Activated CD4-positive, alpha-beta memory T cell treated with anti-CD3 and anti-CD28 coated beads for 36 hours (primary cell): ENCODE measurements at regions not wholly inside any gene's neighbourhood (a gene's known extent, or its start where the extent isn't known, plus 50 kb on each side); places are given as distances from the start of the nearest gene placed in this dataset.
"Not testable (repeated sequence)": the region's sequence is repeated elsewhere in the genome, so short reads cannot be mapped to it uniquely, and the experiment has no call there.

Source experiments
- CTCF ChIA-PET: fragments of 350-600 bp; sonication (Branson Sonifier 250); formaldehyde crosslinking; loops from one replicate; lab custom pipeline; 2021; ENCODE audit warnings: antibody characterized with exemption, inconsistent platforms; lab: Charles Lee
- POLR2A ChIA-PET: fragments of 350-600 bp; sonication (Branson Sonifier 250); formaldehyde crosslinking; loops from one replicate; lab custom pipeline; 2021; ENCODE audit warnings: antibody characterized with exemption; lab: Charles Lee
- DNase-seq: peaks from one replicate; pipeline ENCODE4 v3.0.0-alpha.2; 2020
- H3K27ac Mint-ChIP-seq: one replicate; pipeline ENCODE4 v1.8.0; 2021; ENCODE audit warnings: mixed read lengths
- H3K27me3 Mint-ChIP-seq: one replicate; pipeline ENCODE4 v1.8.0; 2021; ENCODE audit warnings: mixed read lengths
- H3K36me3 Mint-ChIP-seq: one replicate; pipeline ENCODE4 v1.8.0; 2021; ENCODE audit warnings: mixed read lengths
- H3K4me1 Mint-ChIP-seq: one replicate; pipeline ENCODE4 v1.8.0; 2021; ENCODE audit warnings: low read depth, mixed read lengths
- H3K4me3 Mint-ChIP-seq: one replicate; pipeline ENCODE4 v1.8.0; 2021; ENCODE audit warnings: mild to moderate bottlenecking, mixed read lengths
- H3K9me3 Mint-ChIP-seq: one replicate; pipeline ENCODE4 v1.8.0; 2021; ENCODE audit warnings: mixed read lengths
- intact Hi-C: fragments of 100-400 bp; cut with micrococcal nuclease; formaldehyde crosslinking; loops from one replicate; pipeline ENCODE4 v1.15.1; 2023

DNA sequence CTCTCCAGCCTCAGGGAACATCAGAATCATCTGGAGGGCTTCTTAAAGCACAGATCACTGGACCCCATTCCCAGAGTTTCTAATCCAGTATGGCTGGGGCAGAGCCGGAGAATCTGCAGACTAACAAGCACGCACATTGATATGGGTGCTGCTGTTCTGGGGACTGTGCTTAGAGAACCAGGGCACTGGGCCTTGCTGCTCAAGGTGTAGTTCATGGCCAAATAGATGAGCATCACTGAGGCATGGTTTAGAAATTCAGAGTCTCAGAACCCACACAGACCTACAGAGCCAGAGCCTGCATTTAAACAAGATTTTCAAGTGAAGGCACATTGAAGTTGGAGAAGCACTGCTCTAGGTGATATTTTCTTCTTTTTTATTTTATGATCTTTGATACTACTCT is 376.8 kb upstream of the PHF14 start:
- intact Hi-C loops, result no loop called here
- Mint-ChIP-seq H3K27ac (no peak overlapping the region), H3K9me3 (no peaks in the 10 kb centered on the region), H3K27me3 (no peaks in the 10 kb centered on the region), H3K4me1 (no peaks in the 10 kb centered on the region), H3K4me3 (no peak overlapping the region), H3K36me3 (no peaks in the 10 kb centered on the region)
- ChIA-PET POLR2A (no interaction called here), CTCF (no interaction called here)
- DNase-seq, result no peak

DNA sequence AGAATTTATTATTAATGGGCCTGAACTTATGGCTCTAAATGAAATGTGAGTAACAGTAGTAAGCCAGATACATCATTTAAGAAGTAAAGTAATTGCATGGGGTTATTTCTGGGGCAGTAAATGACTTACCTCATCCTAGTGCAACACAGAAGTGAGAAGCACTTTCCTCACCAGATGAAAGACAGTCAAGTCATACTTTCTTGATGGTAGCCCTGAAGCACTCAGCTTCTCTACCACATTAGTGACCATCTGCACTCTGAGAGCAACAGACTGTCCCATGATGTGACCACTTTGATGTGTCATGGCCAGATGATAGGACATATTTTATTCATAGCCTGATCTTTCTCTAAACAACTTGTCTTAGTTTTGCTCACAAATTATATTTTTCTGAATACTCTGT is 369.5 kb upstream of the PHF14 start:
- no peaks in the 10 kb centered on the region for H3K27me3 Mint-ChIP-seq
- ChIA-PET POLR2A (no interaction called here), CTCF (no interaction called here)
- intact Hi-C loops, result no loop called here
- no peak overlapping the region for H3K27ac Mint-ChIP-seq
- no peak for DNase-seq
- no peaks in the 10 kb centered on the region for H3K4me1 Mint-ChIP-seq
- no peaks in the 10 kb centered on the region for H3K36me3 Mint-ChIP-seq
- H3K9me3 Mint-ChIP-seq, result no peaks in the 10 kb centered on the region
- no peak overlapping the region for H3K4me3 Mint-ChIP-seq

DNA sequence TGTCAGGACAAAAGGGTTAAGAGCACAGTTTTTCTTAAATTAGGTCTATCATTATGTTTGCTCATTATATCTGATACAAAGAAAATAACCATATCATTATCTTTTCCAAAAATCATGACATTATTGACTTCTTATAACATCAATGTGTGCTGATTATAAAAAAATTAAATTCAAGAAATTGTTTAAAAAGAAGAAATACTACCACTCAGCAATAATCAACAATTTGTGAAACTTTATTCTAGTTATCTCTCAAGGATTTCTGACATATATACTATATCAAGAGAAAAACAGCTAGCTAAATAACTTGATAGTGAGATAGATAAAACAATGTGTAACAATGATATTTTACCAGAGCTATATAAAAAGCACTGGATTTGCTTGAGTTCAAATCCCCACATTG is 360.7 kb upstream of the PHF14 start:
- Mint-ChIP-seq H3K27ac (no peak overlapping the region), H3K36me3 (no peaks in the 10 kb centered on the region)
- CTCF ChIA-PET, result no interaction called here

DNA sequence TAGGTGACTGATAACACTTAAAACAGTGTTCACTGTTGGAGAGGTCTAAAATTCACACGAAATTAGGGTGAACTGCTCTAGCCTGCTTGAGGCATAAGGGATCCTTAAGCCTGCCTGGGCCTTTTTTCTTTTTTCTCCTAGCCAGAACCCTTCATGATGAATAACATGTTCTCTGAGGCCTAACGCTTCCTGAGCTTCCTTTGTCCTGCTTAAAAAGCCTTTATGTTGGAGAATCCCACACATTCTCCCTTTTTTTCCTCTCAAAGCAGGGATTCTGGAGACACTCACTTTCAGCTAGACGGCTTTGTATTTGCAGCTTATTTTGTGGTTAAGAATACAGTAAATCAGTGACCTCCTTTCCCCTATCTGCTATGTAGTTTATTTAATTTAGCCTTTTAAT is 354.7 kb upstream of the PHF14 start:
- ChIA-PET POLR2A (no interaction called here), CTCF (no interaction called here)
- Mint-ChIP-seq H3K9me3 (no peaks in the 10 kb centered on the region), H3K4me3 (no peak overlapping the region), H3K27ac (no peak overlapping the region), H3K36me3 (no peaks in the 10 kb centered on the region), H3K4me1 (no peaks in the 10 kb centered on the region), H3K27me3 (no peaks in the 10 kb centered on the region)
- intact Hi-C loops, result no loop called here
- DNase-seq, result no peak

More for the DNA sequence above, 360.7 kb upstream of the PHF14 start:
- H3K4me3 Mint-ChIP-seq, result no peak overlapping the region
- H3K9me3 Mint-ChIP-seq, result no peaks in the 10 kb centered on the region
- no peaks in the 10 kb centered on the region for H3K4me1 Mint-ChIP-seq
- DNase-seq, result no peak
- intact Hi-C loops, result no loop called here
- H3K27me3 Mint-ChIP-seq, result no peaks in the 10 kb centered on the region
- POLR2A ChIA-PET, result no interaction called here

DNA sequence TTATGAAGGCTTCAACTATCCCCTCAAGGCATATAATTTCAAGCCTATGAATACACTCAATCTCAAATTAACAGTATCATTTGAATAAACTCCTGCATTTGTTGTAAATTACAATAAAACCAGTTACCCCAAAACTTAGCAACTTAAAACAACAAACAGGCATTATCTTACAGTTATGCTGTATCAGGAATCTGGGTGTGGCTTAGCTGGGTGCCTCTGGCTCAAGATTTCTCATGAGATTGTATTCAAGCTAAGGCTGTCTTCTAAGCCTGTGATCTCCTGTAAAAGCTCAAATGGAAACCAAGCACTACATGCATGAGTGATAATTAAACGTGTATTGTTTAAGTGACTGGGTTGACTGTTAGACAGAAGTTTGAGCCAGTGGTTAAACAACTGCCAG is 341.0 kb upstream of the PHF14 start:
- Mint-ChIP-seq H3K9me3 (peaks cover 14% of the 10 kb centered on the region), H3K4me1 (no peaks in the 10 kb centered on the region), H3K27ac (no peak overlapping the region), H3K36me3 (no peaks in the 10 kb centered on the region), H3K27me3 (no peaks in the 10 kb centered on the region), H3K4me3 (no peak overlapping the region)
- intact Hi-C loops, result no loop called here
- no peak for DNase-seq
- POLR2A ChIA-PET, result no interaction called here
- CTCF ChIA-PET, result no interaction called here

DNA sequence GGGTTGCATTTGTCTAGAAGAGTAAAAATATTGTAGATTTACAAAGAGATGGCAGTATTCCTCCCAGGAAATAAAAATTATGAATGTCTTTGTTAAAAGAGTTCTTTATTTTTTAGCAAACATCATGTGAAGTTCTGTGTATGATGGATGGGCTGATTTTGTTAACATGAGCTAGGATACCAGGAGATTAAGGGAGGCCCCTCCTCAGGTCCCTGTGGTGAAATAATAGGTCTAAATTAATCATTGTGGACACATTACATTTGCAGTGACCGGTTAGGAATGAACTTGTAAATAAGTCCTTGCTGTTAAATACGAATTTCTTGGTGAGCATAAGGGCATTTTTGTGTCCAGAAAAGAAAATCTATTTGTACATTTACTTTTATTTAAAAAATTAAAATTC is 339.4 kb upstream of the PHF14 start:
- H3K36me3 Mint-ChIP-seq, result no peaks in the 10 kb centered on the region
- POLR2A ChIA-PET, result no interaction called here
- H3K27ac Mint-ChIP-seq, result no peak overlapping the region
- no peak for DNase-seq
- peaks cover 14% of the 10 kb centered on the region for H3K9me3 Mint-ChIP-seq
- no peak overlapping the region for H3K4me3 Mint-ChIP-seq
- H3K4me1 Mint-ChIP-seq, result no peaks in the 10 kb centered on the region
- CTCF ChIA-PET, result no interaction called here
- no peaks in the 10 kb centered on the region for H3K27me3 Mint-ChIP-seq
- intact Hi-C loops, result no loop called here

DNA sequence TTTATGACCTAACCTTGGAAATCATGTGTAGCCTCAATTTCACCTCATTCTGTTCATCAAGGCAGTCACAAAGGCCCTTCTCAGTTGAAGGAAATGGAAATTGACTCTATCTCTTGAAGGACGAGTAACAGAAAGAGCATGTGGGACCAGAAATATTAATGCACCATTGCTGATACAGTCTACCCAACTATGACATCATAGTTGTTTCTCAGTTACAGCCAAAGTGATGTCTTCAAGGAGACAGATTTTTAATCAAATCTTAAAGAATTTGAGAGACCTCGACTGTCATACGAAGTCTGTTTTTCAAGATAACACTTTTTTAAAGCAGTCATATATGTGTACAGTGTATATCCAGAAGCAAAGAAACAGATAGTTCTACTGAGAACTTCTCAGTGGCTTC is 335.7 kb upstream of the PHF14 start:
- Mint-ChIP-seq H3K9me3 (no peaks in the 10 kb centered on the region), H3K27me3 (no peaks in the 10 kb centered on the region), H3K4me1 (no peaks in the 10 kb centered on the region), H3K27ac (no peak overlapping the region), H3K4me3 (no peak overlapping the region), H3K36me3 (no peaks in the 10 kb centered on the region)
- CTCF ChIA-PET, result no interaction called here
- intact Hi-C loops, result no loop called here
- POLR2A ChIA-PET, result no interaction called here
- DNase-seq, result no peak

DNA sequence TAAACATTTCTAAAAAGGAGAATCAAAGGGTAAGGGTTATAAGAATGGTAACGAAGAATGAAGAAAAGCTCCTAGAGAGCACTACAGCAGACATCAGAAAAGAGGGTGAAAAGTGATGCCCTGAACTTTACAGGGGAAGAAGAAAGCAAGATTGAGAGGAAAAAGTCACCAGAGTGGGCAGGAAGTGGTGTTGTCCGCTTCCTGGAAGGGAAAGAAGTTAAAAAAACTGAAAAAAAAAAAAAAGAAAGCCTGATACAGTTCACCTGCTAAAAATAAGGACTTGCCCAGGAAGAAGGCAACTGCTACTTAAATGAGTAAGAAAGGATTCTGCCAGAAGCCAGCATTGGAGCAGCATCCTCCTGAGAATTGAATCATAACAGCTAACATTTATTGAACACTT is 330.1 kb upstream of the PHF14 start:
- H3K27ac Mint-ChIP-seq, result no peak overlapping the region
- H3K4me1 Mint-ChIP-seq, result peaks cover 6% of the 10 kb centered on the region
- H3K36me3 Mint-ChIP-seq, result no peaks in the 10 kb centered on the region
- POLR2A ChIA-PET, result no interaction called here
- CTCF ChIA-PET, result no interaction called here
- no peaks in the 10 kb centered on the region for H3K9me3 Mint-ChIP-seq
- DNase-seq, result no peak
- no peak overlapping the region for H3K4me3 Mint-ChIP-seq
- peaks cover 1% of the 10 kb centered on the region for H3K27me3 Mint-ChIP-seq
- intact Hi-C loops, result loop anchor here (5.0 kb wide), 1 partner anchor 244 kb away; no protein-coding TSS in a partner anchor

DNA sequence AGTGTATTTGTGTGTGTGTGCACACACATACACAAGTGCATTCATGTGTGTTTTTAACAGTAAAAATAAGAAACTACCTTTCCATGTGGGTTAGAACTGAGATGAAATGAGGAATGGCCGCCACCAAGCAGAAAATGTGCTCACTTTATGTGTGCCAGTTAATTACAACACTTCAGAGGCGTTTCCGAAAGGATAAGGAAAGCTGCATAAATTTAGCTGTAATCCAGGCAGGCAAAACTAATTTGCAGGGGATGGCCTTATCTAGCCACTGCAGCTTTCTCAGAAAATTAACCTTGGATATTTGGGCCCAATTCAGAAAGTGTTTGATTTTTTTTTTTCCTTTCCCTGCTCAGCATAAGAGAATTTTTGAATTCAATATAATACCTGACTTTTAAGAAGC is 328.8 kb upstream of the PHF14 start:
- ChIA-PET CTCF (interaction anchor here (0.7 kb wide), 1 partner anchor 70 kb away, joined by 4 read pairs; no protein-coding TSS in a partner anchor), POLR2A (no interaction called here)
- no peak overlapping the region for H3K4me3 Mint-ChIP-seq

DNA sequence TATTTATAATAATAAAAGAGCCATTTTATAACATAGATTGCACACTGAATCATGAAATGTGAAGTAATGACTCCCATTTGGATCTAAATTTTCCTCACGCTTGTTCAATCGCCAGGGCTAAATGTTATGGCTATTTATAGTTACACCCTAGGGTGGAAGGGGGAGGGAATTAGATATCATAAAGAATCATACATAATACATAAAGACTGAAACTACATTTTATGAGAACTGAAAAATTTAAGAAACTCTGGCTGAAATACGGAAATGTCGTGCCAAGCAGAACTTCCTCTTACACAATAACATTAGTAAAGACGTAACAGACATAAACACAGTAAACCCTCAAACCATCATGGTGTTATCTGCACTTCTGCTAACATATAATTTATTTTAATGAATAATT is 327.5 kb upstream of the PHF14 start:
- Mint-ChIP-seq H3K4me3 (no peak overlapping the region), H3K36me3 (no peaks in the 10 kb centered on the region), H3K4me1 (peaks cover 6% of the 10 kb centered on the region), H3K27ac (no peak overlapping the region), H3K9me3 (peaks cover 4% of the 10 kb centered on the region), H3K27me3 (peaks cover 1% of the 10 kb centered on the region)
- intact Hi-C loops, result no loop called here
- ChIA-PET CTCF (no interaction called here), POLR2A (no interaction called here)
- DNase-seq, result no peak

More for the DNA sequence above, 328.8 kb upstream of the PHF14 start:
- Mint-ChIP-seq H3K27ac (no peak overlapping the region), H3K27me3 (peaks cover 1% of the 10 kb centered on the region), H3K9me3 (peaks cover under 1% of the 10 kb centered on the region), H3K4me1 (peaks cover 6% of the 10 kb centered on the region), H3K36me3 (no peaks in the 10 kb centered on the region)
- intact Hi-C loops, result loop anchor here (5.0 kb wide), 1 partner anchor 242 kb away; no protein-coding TSS in a partner anchor
- no peak for DNase-seq

DNA sequence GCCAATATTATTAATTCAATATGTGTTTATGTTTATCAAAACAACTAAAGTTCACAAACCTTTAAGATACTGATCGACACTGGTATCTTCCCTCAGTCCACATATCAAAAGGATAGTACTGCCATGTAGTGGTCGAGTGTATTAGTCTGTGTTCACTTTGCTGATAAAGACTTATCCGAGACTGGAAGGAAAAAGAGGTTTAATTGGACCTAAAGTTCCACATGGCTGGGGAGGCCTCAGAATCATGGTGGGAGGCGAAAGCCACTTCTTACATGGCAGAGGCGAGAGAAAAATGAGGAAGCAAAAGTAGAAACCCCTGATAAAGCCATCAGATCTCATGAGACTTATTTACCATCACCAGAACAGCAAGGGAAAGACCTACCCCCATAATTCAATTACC is 325.4 kb upstream of the PHF14 start:
- H3K9me3 Mint-ChIP-seq, result peaks cover 4% of the 10 kb centered on the region

DNA sequence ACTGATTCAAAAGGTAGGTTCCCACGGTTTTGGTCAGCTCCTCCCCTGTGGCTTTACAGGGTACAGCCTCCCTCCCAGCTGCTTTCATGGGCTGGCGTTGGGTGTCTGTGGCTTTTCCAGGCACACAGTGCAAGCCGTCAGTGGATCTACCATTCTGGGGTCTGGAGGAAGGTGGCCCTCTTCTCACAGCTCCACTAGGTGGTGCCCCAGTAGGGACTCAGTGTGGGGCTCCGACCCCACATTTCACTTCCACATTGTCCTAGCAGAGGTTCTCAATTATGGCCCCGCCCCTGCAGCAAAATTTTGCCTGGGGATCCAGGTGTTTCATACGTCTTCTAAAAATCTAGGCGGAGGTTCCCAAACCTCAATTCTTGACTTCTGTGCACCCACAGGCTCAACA is 324.6 kb upstream of the PHF14 start:
- H3K27ac Mint-ChIP-seq, intact Hi-C loops, H3K4me3 Mint-ChIP-seq, H3K36me3 Mint-ChIP-seq, POLR2A ChIA-PET, DNase-seq, CTCF ChIA-PET, H3K4me1 Mint-ChIP-seq, H3K27me3 Mint-ChIP-seq, H3K9me3 Mint-ChIP-seq: not testable (repeated sequence)

More for the DNA sequence above, 325.4 kb upstream of the PHF14 start:
- no peak overlapping the region for H3K27ac Mint-ChIP-seq
- peaks cover 5% of the 10 kb centered on the region for H3K4me1 Mint-ChIP-seq
- no peaks in the 10 kb centered on the region for H3K36me3 Mint-ChIP-seq
- DNase-seq, result no peak
- CTCF ChIA-PET, result no interaction called here
- H3K27me3 Mint-ChIP-seq, result peaks cover 1% of the 10 kb centered on the region
- POLR2A ChIA-PET, result no interaction called here
- intact Hi-C loops, result no loop called here
- no peak overlapping the region for H3K4me3 Mint-ChIP-seq

DNA sequence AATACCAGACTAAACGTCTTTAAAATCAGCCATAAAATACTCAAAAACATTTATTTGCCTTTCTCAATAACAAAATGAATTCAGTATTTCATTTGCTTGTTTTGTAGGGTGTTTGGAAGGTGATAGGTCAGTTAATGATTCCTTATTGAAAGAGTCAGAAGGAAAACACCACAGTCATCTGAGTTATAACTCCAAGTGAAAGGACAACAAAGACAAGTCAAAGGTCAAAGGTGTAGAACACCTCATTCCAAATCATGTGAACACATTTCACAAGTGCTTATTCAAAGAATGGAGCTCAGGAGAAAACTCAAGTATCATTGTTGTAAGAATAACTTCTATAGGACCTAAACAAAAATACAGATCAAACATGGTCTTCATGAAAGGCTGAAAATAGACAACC is 318.6 kb upstream of the PHF14 start:
- H3K27me3 Mint-ChIP-seq, result no peaks in the 10 kb centered on the region
- ChIA-PET CTCF (no interaction called here), POLR2A (no interaction called here)
- intact Hi-C loops, result no loop called here
- H3K36me3 Mint-ChIP-seq, result no peaks in the 10 kb centered on the region
- DNase-seq, result no peak
- peaks cover 2% of the 10 kb centered on the region for H3K9me3 Mint-ChIP-seq
- no peaks in the 10 kb centered on the region for H3K4me1 Mint-ChIP-seq
- H3K27ac Mint-ChIP-seq, result no peak overlapping the region
- no peak overlapping the region for H3K4me3 Mint-ChIP-seq
